ENCODE measurements at regions not wholly inside any gene's neighbourhood (a gene's known extent, or its start where the extent isn't known, plus 50 kb on each side); places are given as distances from the start of the nearest gene placed in this dataset.

GRCh38 chr6:98998103-98998502, 50.4 kb upstream of the FBXL4 start:
- H3K27me3 ChIP-seq, result no peaks in the 10 kb centered on the region
- H3K4me1 ChIP-seq (ENCODE audit: control insufficient read depth in 1 of 2, insufficient read depth in 1 of 2, low read depth in 1 of 2, low read length in 1 of 2), result no peaks in the 10 kb centered on the region
- no peak overlapping the region for H3K4me3 ChIP-seq (ENCODE audit: low read depth in 1 of 2, low read length in 1 of 2)
- TF ChIP-seq, protein P1, sequence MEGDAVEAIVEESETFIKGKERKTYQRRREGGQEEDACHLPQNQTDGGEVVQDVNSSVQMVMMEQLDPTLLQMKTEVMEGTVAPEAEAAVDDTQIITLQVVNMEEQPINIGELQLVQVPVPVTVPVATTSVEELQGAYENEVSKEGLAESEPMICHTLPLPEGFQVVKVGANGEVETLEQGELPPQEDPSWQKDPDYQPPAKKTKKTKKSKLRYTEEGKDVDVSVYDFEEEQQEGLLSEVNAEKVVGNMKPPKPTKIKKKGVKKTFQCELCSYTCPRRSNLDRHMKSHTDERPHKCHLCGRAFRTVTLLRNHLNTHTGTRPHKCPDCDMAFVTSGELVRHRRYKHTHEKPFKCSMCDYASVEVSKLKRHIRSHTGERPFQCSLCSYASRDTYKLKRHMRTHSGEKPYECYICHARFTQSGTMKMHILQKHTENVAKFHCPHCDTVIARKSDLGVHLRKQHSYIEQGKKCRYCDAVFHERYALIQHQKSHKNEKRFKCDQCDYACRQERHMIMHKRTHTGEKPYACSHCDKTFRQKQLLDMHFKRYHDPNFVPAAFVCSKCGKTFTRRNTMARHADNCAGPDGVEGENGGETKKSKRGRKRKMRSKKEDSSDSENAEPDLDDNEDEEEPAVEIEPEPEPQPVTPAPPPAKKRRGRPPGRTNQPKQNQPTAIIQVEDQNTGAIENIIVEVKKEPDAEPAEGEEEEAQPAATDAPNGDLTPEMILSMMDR (IDR thresholded peaks at IDR 0.05), result no peak
- H3K27ac ChIP-seq, result no peak overlapping the region
- no peaks in the 10 kb centered on the region for H3K9me3 ChIP-seq
- H3K36me3 ChIP-seq, result no peaks in the 10 kb centered on the region

Data from neutrophil (primary cell).